ENCODE measurements at regions not wholly inside any gene's neighbourhood (a gene's known extent, or its start where the extent isn't known, plus 50 kb on each side); places are given as distances from the start of the nearest gene placed in this dataset.

- no peak for DNase-seq (ENCODE audit: low spot score)
- no peak for TF ChIP-seq CTCF (IDR thresholded peaks at IDR 0.05; ENCODE audit: extremely low read depth, missing control alignments)
Observed at GRCh38 chr13:24093047-24093446, 67.5 kb upstream of the SPATA13 start.

GRCh38 chr13:24096659-24097058, 63.9 kb upstream of the SPATA13 start:
- no peak for TF ChIP-seq CTCF (IDR thresholded peaks at IDR 0.05; ENCODE audit: extremely low read depth, missing control alignments)
- DNase-seq (ENCODE audit: low spot score) = no peak

DNA sequence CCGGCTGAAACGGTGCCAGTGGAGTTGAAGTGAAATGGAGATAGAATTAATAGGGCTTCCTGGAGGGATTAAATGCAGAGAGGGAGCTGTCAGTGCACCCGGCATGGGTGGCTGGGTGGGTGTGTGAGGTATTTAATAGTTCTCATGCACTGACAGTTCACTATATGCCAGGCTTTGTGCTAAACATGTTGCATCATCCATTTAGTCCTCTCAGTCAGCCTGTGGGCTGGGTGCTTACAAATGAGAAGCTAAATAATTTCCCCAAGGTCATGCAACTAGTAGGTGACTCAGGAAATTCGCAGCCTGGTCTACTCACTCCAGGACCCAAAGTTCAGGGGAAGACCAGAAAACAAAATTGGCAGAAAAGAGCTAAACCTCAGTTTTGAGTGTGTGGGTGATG, 63.5 kb upstream of the SPATA13 start:
- TF ChIP-seq CTCF (IDR thresholded peaks at IDR 0.05; ENCODE audit: extremely low read depth, missing control alignments) = no peak
- DNase-seq (ENCODE audit: low spot score) = no peak

GRCh38 chr13:24097667-24098066, 62.9 kb upstream of the SPATA13 start:
- TF ChIP-seq CTCF (IDR thresholded peaks at IDR 0.05; ENCODE audit: extremely low read depth, missing control alignments) = no peak

GRCh38 chr13:24099490-24099889, 61.0 kb upstream of the SPATA13 start:
- DNase-seq (ENCODE audit: low spot score) = no peak
- TF ChIP-seq CTCF (IDR thresholded peaks at IDR 0.05; ENCODE audit: extremely low read depth, missing control alignments) = no peak

More at GRCh38 chr13:24097667-24098066, 62.9 kb upstream of the SPATA13 start:
- DNase-seq (ENCODE audit: low spot score) = no peak

DNA sequence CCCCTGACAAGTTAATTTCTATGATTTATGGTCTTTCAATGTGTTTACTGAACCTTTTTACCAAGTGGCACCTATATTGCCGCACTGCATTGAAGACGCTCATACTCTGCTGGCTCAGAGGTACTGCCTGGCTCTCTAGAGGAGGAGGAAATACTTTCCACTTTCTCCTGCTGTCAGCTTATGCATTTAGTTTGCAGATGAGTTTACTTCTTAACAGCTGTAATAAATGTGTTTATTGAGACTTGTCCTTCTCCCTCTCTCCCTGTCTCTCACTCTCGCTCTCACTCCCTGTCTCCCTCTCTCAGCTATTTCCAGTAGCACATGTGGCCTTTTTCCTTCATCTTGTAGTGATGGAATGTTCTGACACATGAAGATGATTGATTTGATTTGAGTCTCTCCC, 60.3 kb upstream of the SPATA13 start:
- DNase-seq (ENCODE audit: low spot score) = no peak
- TF ChIP-seq CTCF (IDR thresholded peaks at IDR 0.05; ENCODE audit: extremely low read depth, missing control alignments) = no peak

DNA sequence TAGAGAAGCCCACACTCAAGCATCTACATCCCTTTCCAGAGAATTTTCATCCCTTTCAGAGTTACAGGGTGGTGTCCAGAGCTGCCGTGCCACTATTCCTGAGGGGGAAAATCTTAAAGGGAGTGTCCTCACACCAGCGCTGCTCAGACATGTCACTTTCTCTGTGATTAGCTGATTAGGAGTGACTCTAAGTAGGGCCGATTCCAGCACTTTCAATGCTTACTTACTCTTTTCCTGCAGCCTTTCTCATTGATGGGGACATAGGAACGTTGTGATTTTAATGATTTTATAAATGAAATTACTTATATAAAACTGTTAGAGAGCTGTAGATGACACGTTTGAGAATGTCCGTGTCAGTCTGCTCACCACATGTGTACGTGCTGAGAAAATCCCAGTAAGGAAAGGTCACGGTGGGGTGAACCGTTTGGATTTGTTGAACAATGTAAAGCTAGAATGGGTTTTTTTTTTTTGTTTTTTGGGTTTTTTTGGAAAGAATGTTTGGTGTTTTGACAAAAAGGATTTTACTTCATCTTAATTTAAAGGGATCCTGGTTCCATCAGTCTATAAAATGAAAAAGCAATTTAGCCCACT, 56.6 kb upstream of the SPATA13 start:
- no peak for TF ChIP-seq CTCF (IDR thresholded peaks at IDR 0.05; ENCODE audit: extremely low read depth, missing control alignments)
- no peak for DNase-seq (ENCODE audit: low spot score)

Data from GM20000 (cell line).